ENCODE measurements at regions not wholly inside any gene's neighbourhood (a gene's known extent, or its start where the extent isn't known, plus 50 kb on each side); places are given as distances from the start of the nearest gene placed in this dataset.

GRCh38 chr9:134591573-134591981 is 50.0 kb upstream of the COL5A1 start:
- ChIA-PET POLR2A (ENCODE audit: unreplicated experiment) (no interaction called here), CTCF (no interaction called here)
- H2BK15ac ChIP-seq (ENCODE audit: low read depth, low read length) = peak overlapping the region; percentile 10; the same call in 1 of the 3 replicates
- in situ Hi-C loops (cut with MboI; ENCODE audit: low sequenced_read_pairs) (no loop called here), dilution Hi-C loops (cut with HindIII; ENCODE audit: low sequenced_read_pairs, unreplicated experiment) (no loop called here), intact Hi-C loops (cut with micrococcal nuclease) (no loop called here)
- H3K79me1 ChIP-seq (ENCODE audit: low read depth in 1 of 2, low read length in 2 of 2) = 0 out of 4 replicates have a peak, but pooled peaks cover 0 to 3% of the 10 kb centered on the region in 2 experiments
- H3K18ac ChIP-seq (ENCODE audit: low read depth, low read length) = no peak overlapping the region; the same call in 1 of the 2 replicates
- no TSS peak for BruUV-seq (replicated peaks)
- H3K4me2 ChIP-seq (ENCODE audit: low read depth, low read length) = no peak overlapping the region
- DNase-seq = no peak
- WGBS, 2 experiments (ENCODE audit: extremely low coverage in 2 of 2, insufficient read length in 1 of 2) = 100% methylated on average over 1 of the region's 5 CpGs; no CpG with 5 or more reads in 1 of the 2 experiments
- no peak for ATAC-seq (ENCODE audit: low read depth)
- no peak overlapping the region for H3K9ac ChIP-seq (ENCODE audit: low read depth, low read length)
- H3K9me1 ChIP-seq (ENCODE audit: insufficient read depth, low read length) = peaks cover 28% of the 10 kb centered on the region
- no peaks in the 10 kb centered on the region for H4K20me1 ChIP-seq (ENCODE audit: insufficient read depth, low read length)
- no peak overlapping the region for H2AK9ac ChIP-seq (replicated peaks; ENCODE audit: low read depth, low read length, poor library complexity)
- peak overlapping the region; percentile 95 for H3K4ac ChIP-seq (ENCODE audit: low read depth, low read length)
- no peaks in the 10 kb centered on the region for H3K9me3 ChIP-seq (ENCODE audit: control insufficient read depth, insufficient read depth, low read length)
- TF ChIP-seq MAZ (IDR thresholded peaks at IDR 0.05; ENCODE audit: borderline replicate concordance, low read depth, low read length) = no peak
- TF ChIP-seq MXI1 (IDR thresholded peaks at IDR 0.05; ENCODE audit: borderline replicate concordance, low read depth, low read length) = no peak
- no peak for TF ChIP-seq RCOR1 (IDR thresholded peaks at IDR 0.05; ENCODE audit: insufficient replicate concordance, low read length)
- TF ChIP-seq RAD21 (IDR thresholded peaks at IDR 0.05; ENCODE audit: low read length) = no peak
- no peak for TF ChIP-seq MAFK (IDR thresholded peaks at IDR 0.05; ENCODE audit: low read depth, low read length)
- no peak for TF ChIP-seq FOS (IDR thresholded peaks at IDR 0.05; ENCODE audit: low read depth, low read length)
- TF ChIP-seq USF2 (IDR thresholded peaks at IDR 0.05; ENCODE audit: low read depth, low read length) = no peak
- no peak for TF ChIP-seq CEBPB (IDR thresholded peaks at IDR 0.05; ENCODE audit: low read depth, low read length)
- no peak for TF ChIP-seq CHD1 (IDR thresholded peaks at IDR 0.05; ENCODE audit: low read depth, low read length)
- no peak for TF ChIP-seq BHLHE40 (IDR thresholded peaks at IDR 0.05; ENCODE audit: low read depth, low read length)
- TF ChIP-seq SMC3 (IDR thresholded peaks at IDR 0.05; ENCODE audit: low read depth, low read length) = no peak
- no peak for TF ChIP-seq ELK1 (IDR thresholded peaks at IDR 0.05; ENCODE audit: borderline replicate concordance, low read depth, low read length)
- no peak overlapping the region for H4K5ac ChIP-seq (ENCODE audit: low read depth, low read length)
- H3K14ac ChIP-seq (replicated peaks; ENCODE audit: low read depth, low read length) = no peak overlapping the region; the same call in 1 of the 2 replicates
- no peaks in the 10 kb centered on the region for H3K27me3 ChIP-seq (ENCODE audit: control insufficient read depth, insufficient read depth, low read length)
- H3K4me3 ChIP-seq (ENCODE audit: insufficient read depth, low read depth, low read length) = no peak overlapping the region
- H3K23ac ChIP-seq (ENCODE audit: low read depth, low read length) = no peak overlapping the region
- H4K8ac ChIP-seq (ENCODE audit: low read depth in 2 of 2, low read length in 2 of 2) = peak overlapping the region; percentile 4 to 5; a peak in 2 of 4 replicates
- no peaks in the 10 kb centered on the region for H3K36me3 ChIP-seq (ENCODE audit: control insufficient read depth, insufficient read depth, low read length)
- peak overlapping the region; percentile 48; the same call in 1 of the 2 replicates for H4K91ac ChIP-seq (ENCODE audit: insufficient read depth, low read depth, low read length)
- peak overlapping the region; percentile 84; the same call in 1 of the 2 replicates for H2AK5ac ChIP-seq (ENCODE audit: low read depth, low read length)
- H3K56ac ChIP-seq (ENCODE audit: extremely low read depth, insufficient read depth, low read length) = no peak overlapping the region
- H3K27ac ChIP-seq (ENCODE audit: insufficient read depth, low read length) = no peak overlapping the region
- no peak overlapping the region for H2AFZ ChIP-seq (replicated peaks; ENCODE audit: low read length, poor library complexity)
- H2BK120ac ChIP-seq (ENCODE audit: low read depth, low read length) = peak overlapping the region; percentile 95
- H2BK5ac ChIP-seq (ENCODE audit: low read depth, low read length, poor library complexity, severe bottlenecking) = no peak overlapping the region
- H3K4me1 ChIP-seq (ENCODE audit: control insufficient read depth, insufficient read depth, low read length) = peaks cover 17% of the 10 kb centered on the region
- peak overlapping the region; percentile 97 for H2BK20ac ChIP-seq (ENCODE audit: low read depth, low read length)

Measured in IMR-90 (cell line).